ENCODE measurements at regions not wholly inside any gene's neighbourhood (a gene's known extent, or its start where the extent isn't known, plus 50 kb on each side); places are given as distances from the start of the nearest gene placed in this dataset.

DNA sequence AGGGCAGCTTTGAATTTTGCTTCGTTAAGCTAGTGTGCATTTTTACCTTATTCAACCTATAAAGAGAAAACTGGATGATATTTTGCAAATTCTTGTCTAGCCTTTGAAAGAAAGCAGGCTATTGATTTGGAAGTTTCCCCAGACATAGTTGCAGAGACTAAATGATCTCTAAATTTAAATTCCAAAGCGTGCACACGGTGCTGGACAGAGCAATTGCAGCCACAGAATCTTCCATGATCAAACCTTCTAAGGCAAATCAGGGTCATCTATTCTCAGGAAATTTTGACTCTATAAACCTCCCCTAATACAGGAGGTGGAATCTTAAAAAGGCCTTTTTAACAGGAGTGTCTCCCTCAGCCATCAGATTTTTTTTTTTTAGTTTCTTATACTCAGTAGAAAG is 159.9 kb downstream of the MDFIC start:
- no peaks in the 10 kb centered on the region for H3K36me3 ChIP-seq (ENCODE audit: control insufficient read depth in 2 of 4, insufficient read depth in 4 of 4, low read length in 3 of 4)
- H3K9ac ChIP-seq (replicated peaks in 1 of 4; ENCODE audit: extremely low read depth in 1 of 4, low read depth in 3 of 4, low read length in 3 of 4), result no peak overlapping the region
- H2BK20ac ChIP-seq (ENCODE audit: low read length), result no peak overlapping the region
- DNase-seq (ENCODE audit: low read depth in 1 of 2, low spot score in 2 of 2) (no peak), FAIRE-seq (no peak)
- no peak overlapping the region for H3K4ac ChIP-seq (replicated peaks; ENCODE audit: insufficient read length, low read depth, low read length)
- no peak overlapping the region for H3K18ac ChIP-seq (ENCODE audit: extremely low read depth, low read length)
- H3K9me3 ChIP-seq (ENCODE audit: insufficient read depth in 2 of 2, low read depth in 1 of 2, low read length in 1 of 2), result no peaks in the 10 kb centered on the region; a peak in 1 of 4 replicates
- H3K4me2 ChIP-seq (ENCODE audit: insufficient read depth in 1 of 2, low read depth in 2 of 2, low read length in 2 of 2), result no peak overlapping the region
- ChIA-PET CTCF (ENCODE audit: partially characterized antibody) (no interaction called here), POLR2A (ENCODE audit: partially characterized antibody) (no interaction called here)
- H4K5ac ChIP-seq (ENCODE audit: insufficient read length, low read depth, low read length), result no peak overlapping the region
- H3K27ac ChIP-seq (ENCODE audit: low read depth, low read length), result no peak overlapping the region
- H3K23me2 ChIP-seq (ENCODE audit: low read depth, low read length), result no peaks in the 10 kb centered on the region
- H3K4me3 ChIP-seq (ENCODE audit: extremely low read depth in 1 of 4, insufficient read depth in 2 of 4, low read depth in 3 of 4, low read length in 4 of 4), result no peak overlapping the region
- H3K56ac ChIP-seq (replicated peaks; ENCODE audit: insufficient read length, low read depth, low read length), result no peak overlapping the region
- H3K79me2 ChIP-seq (ENCODE audit: control insufficient read depth in 1 of 2, insufficient read depth in 2 of 2, low read length in 2 of 2), result no peaks in the 10 kb centered on the region
- H3K4me1 ChIP-seq (replicated peaks in 1 of 4; ENCODE audit: control insufficient read depth in 3 of 4, insufficient read depth in 4 of 4, low read length in 3 of 4), result no peaks in the 10 kb centered on the region
- H2AFZ ChIP-seq (ENCODE audit: low read length), result no peak overlapping the region
- 98% methylated on average over 3 of the region's 3 CpGs; no CpG with 5 or more reads in 1 of the 2 experiments for WGBS, 2 experiments (ENCODE audit: extremely low coverage in 1 of 2, insufficient coverage in 1 of 2, insufficient read length in 1 of 2, insufficient replicate concordance in 2 of 2, low coverage in 1 of 2, low lambda C conversion rate in 2 of 2, missing lambda C conversion rate in 1 of 2)
- no peak overlapping the region for H4K8ac ChIP-seq (ENCODE audit: extremely low read depth, insufficient read depth, low read length)
- H3K23ac ChIP-seq (ENCODE audit: insufficient read length), result no peak overlapping the region
- no peak overlapping the region for H4K91ac ChIP-seq (replicated peaks; ENCODE audit: insufficient read length, low read length)
- no peak overlapping the region for H2BK15ac ChIP-seq (ENCODE audit: low read length)
- H2BK5ac ChIP-seq (ENCODE audit: low read depth, low read length), result no peak overlapping the region
- H2AK5ac ChIP-seq (ENCODE audit: low read depth, low read length), result no peak overlapping the region
- no peak overlapping the region for H3K14ac ChIP-seq (ENCODE audit: insufficient read length)
- TF ChIP-seq CREB1 (IDR thresholded peaks at IDR 0.05), result no peak
- TF ChIP-seq RFX5 (IDR thresholded peaks at IDR 0.05; ENCODE audit: borderline replicate concordance, low read depth, low read length), result no peak
- TF ChIP-seq JUND (IDR thresholded peaks at IDR 0.05; ENCODE audit: low read length), result no peak
- TF ChIP-seq SIN3A (conservative IDR thresholded peaks at IDR 0.05 in 1 of 2, IDR thresholded peaks at IDR 0.05 in 1 of 2; ENCODE audit: low read depth in 1 of 2, low read length in 2 of 2), result no peak
- TF ChIP-seq BRCA1 (IDR thresholded peaks at IDR 0.05; ENCODE audit: low read depth, low read length), result no peak
- no peak for TF ChIP-seq SIRT6 (IDR thresholded peaks at IDR 0.05; ENCODE audit: low read length)
- no peak for TF ChIP-seq CBX5 (IDR thresholded peaks at IDR 0.05; ENCODE audit: low read depth, low read length)
- TF ChIP-seq BCL11A (IDR thresholded peaks at IDR 0.05; ENCODE audit: low read depth in 2 of 2, low read length in 2 of 2), result no peak
- TF ChIP-seq POU5F1 (IDR thresholded peaks at IDR 0.05; ENCODE audit: low read depth, low read length), result no peak
- no peak for TF ChIP-seq NRF1 (IDR thresholded peaks at IDR 0.05; ENCODE audit: low read depth, low read length)
- TF ChIP-seq RAD21 (IDR thresholded peaks at IDR 0.05 in 1 of 2, conservative IDR thresholded peaks at IDR 0.05 in 1 of 2; ENCODE audit: low read depth in 2 of 2, low read length in 2 of 2), result no peak
- TF ChIP-seq, protein P1, sequence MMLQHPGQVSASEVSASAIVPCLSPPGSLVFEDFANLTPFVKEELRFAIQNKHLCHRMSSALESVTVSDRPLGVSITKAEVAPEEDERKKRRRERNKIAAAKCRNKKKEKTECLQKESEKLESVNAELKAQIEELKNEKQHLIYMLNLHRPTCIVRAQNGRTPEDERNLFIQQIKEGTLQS (IDR thresholded peaks at IDR 0.05; ENCODE audit: insufficient read depth, low read depth, low read length), result no peak
- TF ChIP-seq SAP30 (IDR thresholded peaks at IDR 0.05; ENCODE audit: insufficient read depth, insufficient replicate concordance, low read length), result no peak
- TF ChIP-seq SUZ12 (IDR thresholded peaks at IDR 0.05; ENCODE audit: low read length), result no peak
- no peak overlapping the region for H2BK12ac ChIP-seq (ENCODE audit: low read depth, low read length)
- H3K79me1 ChIP-seq (ENCODE audit: low read depth, low read length), result no peaks in the 10 kb centered on the region
- no peaks in the 10 kb centered on the region for H4K20me1 ChIP-seq (replicated peaks in 1 of 2; ENCODE audit: control insufficient read depth in 1 of 2, insufficient read depth in 2 of 2, low read length in 2 of 2)
- H3K27me3 ChIP-seq (replicated peaks in 1 of 4; ENCODE audit: control insufficient read depth in 3 of 4, extremely low read depth in 1 of 4, insufficient read depth in 3 of 4, low read length in 3 of 4), result no peaks in the 10 kb centered on the region
- no peak overlapping the region for H2BK120ac ChIP-seq (replicated peaks; ENCODE audit: low read depth, low read length)
